Mucosa of descending colon (tissue), 3 donors: ENCODE measurements at regions not wholly inside any gene's neighbourhood (a gene's known extent, or its start where the extent isn't known, plus 50 kb on each side); places are given as distances from the start of the nearest gene placed in this dataset.

Experiments
- ATAC-seq: fragments of 200-7000 bp; cut with Tn5 transposase; one replicate; pipeline ENCODE4 v1.9.1; 2020; ENCODE audit warnings: mild to moderate bottlenecking, moderate library complexity
- DNase-seq, 3 donors: peaks; one replicate each; pipeline ENCODE4 v3.0.0-alpha.2; 2020
- H3K36me3 ChIP-seq: fragments of 200-600 bp; one replicate; pipeline ENCODE4 v1.8.0; 2021; ENCODE audit warnings: low read depth, mild to moderate bottlenecking
- H3K4me1 ChIP-seq: fragments of 200-600 bp; one replicate; pipeline ENCODE4 v1.8.0; 2021; ENCODE audit warnings: low read depth, mild to moderate bottlenecking
- H3K4me3 ChIP-seq: fragments of 200-600 bp; one replicate; pipeline ENCODE4 v1.8.0; 2021; ENCODE audit warnings: mild to moderate bottlenecking
- H3K9me3 ChIP-seq: fragments of 200-600 bp; one replicate; pipeline ENCODE4 v1.8.0; 2021; ENCODE audit warnings: mild to moderate bottlenecking
- CTCF ChIP-seq: fragments of 200-600 bp; IDR thresholded peaks from one replicate; pipeline ENCODE4 v1.8.0; 2022; ENCODE audit warnings: antibody characterized with exemption, mild to moderate bottlenecking
- intact Hi-C, 2 donors: fragments of 100-400 bp; cut with DNase I in 1 of 2; cut with micrococcal nuclease in 1 of 2; formaldehyde crosslinking; loops; one replicate each; pipeline versions ENCODE4 v1.11.0 to v1.11.1; 2022; cut with DNase I, micrococcal nuclease
- donor health status: DM: no; HTN: no; CAD: no; lungs with moderate emphysema.
- donor health status: DM: no; HTN: no; CAD: no.
- donor health status: DM: no; HTN: yes; CAD: no.

- TF ChIP-seq CTCF, result no peak
- H3K4me3 ChIP-seq, result no peak overlapping the region
- no peak for ATAC-seq
- no peaks in the 10 kb centered on the region for H3K9me3 ChIP-seq
- no peaks in the 10 kb centered on the region for H3K36me3 ChIP-seq
- no peak for DNase-seq
- intact Hi-C loops, result no loop called here
- H3K4me1 ChIP-seq, result no peaks in the 10 kb centered on the region
Observed at GRCh38 chrX:140447150-140447549, 57.7 kb downstream of the SOX3 start.

GRCh38 chrX:140440876-140441275, 64.0 kb downstream of the SOX3 start:
- intact Hi-C loops, result no loop called here
- no peak for TF ChIP-seq CTCF
- DNase-seq, result peak in 1 of 3 donors; percentile 1
- Histone ChIP-seq H3K9me3 (no peaks in the 10 kb centered on the region), H3K4me1 (no peaks in the 10 kb centered on the region), H3K36me3 (no peaks in the 10 kb centered on the region), H3K4me3 (no peak overlapping the region)
- ATAC-seq, result no peak

- Histone ChIP-seq H3K4me3 (no peak overlapping the region), H3K4me1 (no peaks in the 10 kb centered on the region), H3K36me3 (no peaks in the 10 kb centered on the region), H3K9me3 (no peaks in the 10 kb centered on the region)
- no peak for ATAC-seq
- no peak for TF ChIP-seq CTCF
- intact Hi-C loops, result no loop called here
- DNase-seq, result peak; percentile 2 to 51 (median 18)
Observed at GRCh38 chrX:140439476-140439875, 65.4 kb downstream of the SOX3 start.

- ATAC-seq (no peak), DNase-seq (no peak)
- no peak overlapping the region for H3K4me3 ChIP-seq
- intact Hi-C loops, result no loop called here
- no peaks in the 10 kb centered on the region for H3K4me1 ChIP-seq
- TF ChIP-seq CTCF, result no peak
- H3K36me3 ChIP-seq, result no peaks in the 10 kb centered on the region
- no peaks in the 10 kb centered on the region for H3K9me3 ChIP-seq
Observed at GRCh38 chrX:140434347-140434746, 70.5 kb downstream of the SOX3 start.

- ATAC-seq, result no peak
- Histone ChIP-seq H3K9me3 (no peaks in the 10 kb centered on the region), H3K36me3 (no peaks in the 10 kb centered on the region), H3K4me3 (no peak overlapping the region), H3K4me1 (no peaks in the 10 kb centered on the region)
- intact Hi-C loops, result no loop called here
- DNase-seq, result no peak
- no peak for TF ChIP-seq CTCF
Observed at GRCh38 chrX:140433582-140433981, 71.3 kb downstream of the SOX3 start.
